HepG2 (cell line): ENCODE measurements at regions not wholly inside any gene's neighbourhood (a gene's known extent, or its start where the extent isn't known, plus 50 kb on each side); places are given as distances from the start of the nearest gene placed in this dataset.
A peak's percentile ranks its signal among the peaks of the same experiment; 100 is the strongest.

Source experiments
- BHLHE40 ChIP-seq: IDR thresholded peaks from 2 replicates; pipeline ENCODE4 v1.6.1; 2011; ENCODE audit warnings: low read length, improper control_type of control experiment
- MBNL3 ChIP-seq: fragments of 250-450 bp; sonication (Bioruptor Pico); conservative IDR thresholded peaks from 2 replicates; pipeline ENCODE4 v1.8.0; 2022; ENCODE audit warnings: mild to moderate bottlenecking, inconsistent platforms
- NFIB ChIP-seq: sonication (generic); formaldehyde crosslinking; IDR thresholded peaks from 2 replicates; pipeline ENCODE4 v1.9.0; 2021; ENCODE audit warnings: missing genetic modification reagents, mild to moderate bottlenecking, borderline replicate concordance
- NR1H2 ChIP-seq: sonication (generic); formaldehyde crosslinking; IDR thresholded peaks from 2 replicates; pipeline ENCODE4 v1.8.1; 2022; ENCODE audit warnings: low read depth, missing genetic modification reagents, borderline replicate concordance
- PTBP1 ChIP-seq: fragments of 200-400 bp; formaldehyde crosslinking; IDR thresholded peaks from 2 replicates; pipeline ENCODE4 v1.6.1; 2018; ENCODE audit warnings: low read length, low read depth; ENCODE audit not compliant: poor library complexity, severe bottlenecking
- RXRA ChIP-seq: sonication (generic); formaldehyde crosslinking; IDR thresholded peaks from 2 replicates; pipeline ENCODE4 v1.5.1; 2020; ENCODE audit warnings: missing genetic modification reagents
- SETDB1 ChIP-seq: sonication (generic); formaldehyde crosslinking; IDR thresholded peaks from 2 replicates; pipeline ENCODE4 v1.5.1; 2020; ENCODE audit warnings: missing genetic modification reagents, mild to moderate bottlenecking, borderline replicate concordance
- TP53 ChIP-seq: sonication (generic); formaldehyde crosslinking; conservative IDR thresholded peaks from 2 replicates; pipeline ENCODE4 v1.4.0; 2020; ENCODE audit warnings: missing genetic modification reagents
- ZNF282 ChIP-seq: fragments of 450-650 bp; IDR thresholded peaks from 2 replicates; pipeline ENCODE4 v1.6.1; 2018; ENCODE audit not compliant: partially characterized antibody
- ZNF674 ChIP-seq: sonication (generic); formaldehyde crosslinking; IDR thresholded peaks from 2 replicates; pipeline ENCODE4 v1.5.0; 2020; ENCODE audit warnings: low read depth, mild to moderate bottlenecking, missing genetic modification reagents
- TF ChIP-seq, protein P1 (sequence below): sonication (generic); formaldehyde crosslinking; IDR thresholded peaks from 2 replicates; pipeline ENCODE4 v1.9.0; 2022; ENCODE audit warnings: missing genetic modification reagents, mild to moderate bottlenecking, borderline replicate concordance
- TF ChIP-seq, protein P2 (sequence below): IDR thresholded peaks from 2 replicates; pipeline ENCODE4 v1.6.1; 2016
- TF ChIP-seq, protein P3 (sequence below): sonication (generic); formaldehyde crosslinking; conservative IDR thresholded peaks from 2 replicates; pipeline ENCODE4 v1.8.1; 2023; ENCODE audit warnings: missing genetic modification reagents

DNA sequence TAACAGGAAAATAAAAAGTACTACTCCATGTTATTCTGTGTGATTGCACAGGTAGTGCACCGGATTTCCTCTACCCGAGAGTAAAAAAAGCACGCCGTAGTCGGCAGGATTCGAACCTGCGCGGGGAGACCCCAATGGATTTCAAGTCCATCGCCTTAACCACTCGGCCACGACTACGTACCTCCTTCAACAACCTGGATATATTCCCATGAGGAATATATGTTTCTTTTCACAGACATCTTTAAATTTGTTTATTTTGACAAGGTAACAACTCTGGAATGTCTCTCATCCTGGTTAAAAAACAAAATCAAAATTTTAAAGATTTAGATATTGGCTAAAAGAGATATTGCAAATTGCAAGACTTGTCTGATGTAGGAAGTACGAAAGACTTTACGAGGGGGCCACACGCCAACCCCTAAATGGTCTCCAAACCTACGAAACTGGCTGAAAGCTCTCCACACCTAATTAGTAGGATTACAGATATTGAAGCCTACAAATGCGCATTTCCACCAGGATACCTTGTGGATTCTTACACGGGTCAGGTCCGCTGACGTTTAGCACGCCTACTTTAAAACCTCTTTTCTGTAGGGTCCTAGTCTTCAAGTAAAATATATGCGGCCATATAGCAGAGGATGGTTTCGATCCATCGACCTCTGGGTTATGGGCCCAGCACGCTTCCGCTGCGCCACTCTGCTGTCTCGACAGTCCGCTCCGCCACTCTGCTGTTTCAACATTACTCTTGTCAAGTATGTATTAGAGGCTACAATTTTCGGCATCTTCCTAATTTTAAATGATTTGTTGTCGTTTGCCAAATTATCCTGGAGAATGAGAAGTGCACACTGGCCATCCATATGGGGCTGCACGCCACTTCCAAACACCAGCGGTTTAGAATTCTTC is 52.2 kb upstream of the BTN3A2 start:
- no peak for TF ChIP-seq SETDB1 (CRISPR knock-in tag)
- TF ChIP-seq PTBP1, result no peak
- no peak; the same call in 1 of the 2 replicates for TF ChIP-seq NFIB (CRISPR knock-in tag)
- TF ChIP-seq, protein P1, sequence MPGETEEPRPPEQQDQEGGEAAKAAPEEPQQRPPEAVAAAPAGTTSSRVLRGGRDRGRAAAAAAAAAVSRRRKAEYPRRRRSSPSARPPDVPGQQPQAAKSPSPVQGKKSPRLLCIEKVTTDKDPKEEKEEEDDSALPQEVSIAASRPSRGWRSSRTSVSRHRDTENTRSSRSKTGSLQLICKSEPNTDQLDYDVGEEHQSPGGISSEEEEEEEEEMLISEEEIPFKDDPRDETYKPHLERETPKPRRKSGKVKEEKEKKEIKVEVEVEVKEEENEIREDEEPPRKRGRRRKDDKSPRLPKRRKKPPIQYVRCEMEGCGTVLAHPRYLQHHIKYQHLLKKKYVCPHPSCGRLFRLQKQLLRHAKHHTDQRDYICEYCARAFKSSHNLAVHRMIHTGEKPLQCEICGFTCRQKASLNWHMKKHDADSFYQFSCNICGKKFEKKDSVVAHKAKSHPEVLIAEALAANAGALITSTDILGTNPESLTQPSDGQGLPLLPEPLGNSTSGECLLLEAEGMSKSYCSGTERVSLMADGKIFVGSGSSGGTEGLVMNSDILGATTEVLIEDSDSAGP (CRISPR knock-in tag), result peak; percentile 66
- TF ChIP-seq, protein P2, sequence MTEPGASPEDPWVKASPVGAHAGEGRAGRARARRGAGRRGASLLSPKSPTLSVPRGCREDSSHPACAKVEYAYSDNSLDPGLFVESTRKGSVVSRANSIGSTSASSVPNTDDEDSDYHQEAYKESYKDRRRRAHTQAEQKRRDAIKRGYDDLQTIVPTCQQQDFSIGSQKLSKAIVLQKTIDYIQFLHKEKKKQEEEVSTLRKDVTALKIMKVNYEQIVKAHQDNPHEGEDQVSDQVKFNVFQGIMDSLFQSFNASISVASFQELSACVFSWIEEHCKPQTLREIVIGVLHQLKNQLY (CRISPR knock-in tag), result peak; percentile 62
- TF ChIP-seq MBNL3, result no peak
- no peak for TF ChIP-seq NR1H2
- TF ChIP-seq ZNF282, result no peak
- TF ChIP-seq ZNF674 (CRISPR knock-in tag), result no peak
- TF ChIP-seq, protein P3, sequence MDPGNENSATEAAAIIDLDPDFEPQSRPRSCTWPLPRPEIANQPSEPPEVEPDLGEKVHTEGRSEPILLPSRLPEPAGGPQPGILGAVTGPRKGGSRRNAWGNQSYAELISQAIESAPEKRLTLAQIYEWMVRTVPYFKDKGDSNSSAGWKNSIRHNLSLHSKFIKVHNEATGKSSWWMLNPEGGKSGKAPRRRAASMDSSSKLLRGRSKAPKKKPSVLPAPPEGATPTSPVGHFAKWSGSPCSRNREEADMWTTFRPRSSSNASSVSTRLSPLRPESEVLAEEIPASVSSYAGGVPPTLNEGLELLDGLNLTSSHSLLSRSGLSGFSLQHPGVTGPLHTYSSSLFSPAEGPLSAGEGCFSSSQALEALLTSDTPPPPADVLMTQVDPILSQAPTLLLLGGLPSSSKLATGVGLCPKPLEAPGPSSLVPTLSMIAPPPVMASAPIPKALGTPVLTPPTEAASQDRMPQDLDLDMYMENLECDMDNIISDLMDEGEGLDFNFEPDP, result no peak
- no peak; the same call in 1 of the 2 replicates for TF ChIP-seq BHLHE40
- TF ChIP-seq TP53 (CRISPR knock-in tag), result no peak
- TF ChIP-seq RXRA (CRISPR knock-in tag), result peak; percentile 43; the same call in 1 of the 2 replicates
